ENCODE measurements at regions not wholly inside any gene's neighbourhood (a gene's known extent, or its start where the extent isn't known, plus 50 kb on each side); places are given as distances from the start of the nearest gene placed in this dataset.

DNA sequence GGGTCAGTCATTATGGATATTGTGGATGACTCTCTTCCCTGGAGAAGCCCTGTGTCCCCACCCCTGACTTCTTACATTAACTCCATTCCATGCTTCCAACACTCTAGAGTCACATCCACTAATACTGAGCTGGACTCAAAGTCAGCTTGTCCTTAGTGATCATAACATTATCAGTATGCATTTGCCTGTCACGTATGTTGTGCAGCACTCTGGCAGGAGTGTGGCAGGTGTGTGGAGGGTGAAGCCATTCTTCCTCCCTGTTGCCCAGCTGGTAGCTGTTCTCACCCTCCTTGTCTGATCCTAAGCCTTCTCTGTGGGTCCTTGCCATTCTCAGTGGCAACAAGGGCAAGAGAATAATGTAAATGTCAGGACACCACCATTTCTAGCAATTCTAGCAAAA lies 334.1 kb upstream of the RAB6C start:
- Histone ChIP-seq H3K9me3 (no peaks in the 10 kb centered on the region), H3K4me1 (no peaks in the 10 kb centered on the region), H3K27ac (no peak overlapping the region), H3K4me3 (no peak overlapping the region), H3K36me3 (no peaks in the 10 kb centered on the region), H3K27me3 (no peaks in the 10 kb centered on the region)
- no peak for TF ChIP-seq POLR2A (IDR thresholded peaks at IDR 0.05)
- TF ChIP-seq EP300 (IDR thresholded peaks at IDR 0.05) = no peak
- TF ChIP-seq, protein P1, sequence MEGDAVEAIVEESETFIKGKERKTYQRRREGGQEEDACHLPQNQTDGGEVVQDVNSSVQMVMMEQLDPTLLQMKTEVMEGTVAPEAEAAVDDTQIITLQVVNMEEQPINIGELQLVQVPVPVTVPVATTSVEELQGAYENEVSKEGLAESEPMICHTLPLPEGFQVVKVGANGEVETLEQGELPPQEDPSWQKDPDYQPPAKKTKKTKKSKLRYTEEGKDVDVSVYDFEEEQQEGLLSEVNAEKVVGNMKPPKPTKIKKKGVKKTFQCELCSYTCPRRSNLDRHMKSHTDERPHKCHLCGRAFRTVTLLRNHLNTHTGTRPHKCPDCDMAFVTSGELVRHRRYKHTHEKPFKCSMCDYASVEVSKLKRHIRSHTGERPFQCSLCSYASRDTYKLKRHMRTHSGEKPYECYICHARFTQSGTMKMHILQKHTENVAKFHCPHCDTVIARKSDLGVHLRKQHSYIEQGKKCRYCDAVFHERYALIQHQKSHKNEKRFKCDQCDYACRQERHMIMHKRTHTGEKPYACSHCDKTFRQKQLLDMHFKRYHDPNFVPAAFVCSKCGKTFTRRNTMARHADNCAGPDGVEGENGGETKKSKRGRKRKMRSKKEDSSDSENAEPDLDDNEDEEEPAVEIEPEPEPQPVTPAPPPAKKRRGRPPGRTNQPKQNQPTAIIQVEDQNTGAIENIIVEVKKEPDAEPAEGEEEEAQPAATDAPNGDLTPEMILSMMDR (IDR thresholded peaks at IDR 0.05) = no peak
- DNase-seq (ENCODE audit: low spot score in 2 of 2) = no peak
- 75 to 94% methylated on average over 1 of the region's 1 CpG for WGBS, 2 donors

DNA sequence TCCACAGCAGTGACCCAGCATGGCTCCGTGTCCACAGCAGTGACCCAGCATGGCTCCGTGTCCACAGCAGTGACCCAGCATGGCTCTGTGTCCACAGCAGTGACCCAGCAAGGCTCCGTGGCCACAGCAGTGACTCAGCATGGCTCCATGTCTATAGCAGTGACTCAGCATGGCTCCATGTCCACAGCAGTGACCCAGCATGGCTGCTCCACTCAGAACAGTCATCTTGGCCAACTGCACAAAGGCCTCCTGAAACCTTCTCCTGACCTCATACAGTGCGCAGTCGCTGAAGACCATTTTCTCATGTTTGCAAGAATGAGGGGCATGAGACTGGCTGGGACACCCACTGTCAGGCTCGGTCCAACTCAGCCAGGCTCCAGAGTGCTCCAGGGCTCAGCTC lies 333.4 kb upstream of the RAB6C start:
- TF ChIP-seq POLR2A (IDR thresholded peaks at IDR 0.05) (no peak), EP300 (IDR thresholded peaks at IDR 0.05) (no peak)
- TF ChIP-seq, protein P1 (IDR thresholded peaks at IDR 0.05) = no peak
- no peak overlapping the region for H3K4me3 ChIP-seq
- DNase-seq (ENCODE audit: low spot score in 2 of 2) = no peak
- H3K27ac ChIP-seq = no peak overlapping the region
- WGBS, 2 donors = 86 to 95% methylated on average over 3 to 5 of the region's 6 CpGs
- no peaks in the 10 kb centered on the region for H3K9me3 ChIP-seq
- H3K27me3 ChIP-seq = no peaks in the 10 kb centered on the region
- H3K36me3 ChIP-seq = no peaks in the 10 kb centered on the region
- no peaks in the 10 kb centered on the region for H3K4me1 ChIP-seq

DNA sequence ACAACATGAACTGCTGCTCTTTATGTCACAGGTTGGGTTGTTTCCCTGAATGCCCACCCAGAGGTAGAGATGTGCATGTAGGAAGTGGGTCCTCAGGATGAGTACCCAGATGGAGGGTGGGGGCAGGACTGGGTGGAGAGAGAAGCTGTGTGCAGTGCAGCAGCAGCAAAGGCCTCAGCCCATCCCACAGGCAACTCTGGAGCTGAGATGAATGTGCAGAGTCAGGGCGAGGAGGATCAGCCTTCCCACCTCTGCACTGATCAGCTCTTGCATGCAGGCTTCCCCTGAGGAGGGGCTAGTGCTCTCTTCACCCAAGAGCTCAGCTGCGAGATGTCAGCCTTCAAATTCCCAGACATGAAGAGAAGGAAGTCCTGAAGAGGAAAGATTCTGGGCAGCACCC lies 326.2 kb upstream of the RAB6C start:
- TF ChIP-seq, protein P1 (IDR thresholded peaks at IDR 0.05) = no peak
- TF ChIP-seq EP300 (IDR thresholded peaks at IDR 0.05) (no peak), POLR2A (IDR thresholded peaks at IDR 0.05) (no peak)
- no peak overlapping the region for H3K4me3 ChIP-seq

DNA sequence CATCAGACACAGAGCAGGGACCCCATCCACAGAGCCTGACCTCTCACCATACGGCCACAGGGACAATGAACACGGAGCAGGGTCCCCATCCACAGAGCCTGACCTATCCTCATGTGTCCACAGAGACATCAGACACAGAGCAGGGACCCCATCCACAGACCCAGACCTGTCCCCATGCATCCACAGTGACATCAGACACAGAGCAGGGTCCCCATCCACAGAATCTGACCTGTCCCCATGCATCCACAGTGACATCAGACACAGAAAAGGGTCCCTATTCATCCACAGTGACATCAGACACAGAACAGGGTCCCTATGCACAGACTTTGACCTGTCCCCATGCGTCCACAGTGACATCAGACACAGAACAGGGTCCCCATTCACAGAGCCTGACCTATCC lies 325.1 kb upstream of the RAB6C start:
- H3K4me3 ChIP-seq = no peak overlapping the region
- H3K4me1 ChIP-seq = no peaks in the 10 kb centered on the region
- no peak overlapping the region for H3K27ac ChIP-seq
- H3K36me3 ChIP-seq = no peaks in the 10 kb centered on the region
- WGBS, 2 donors = 44 to 58% methylated on average over 3 of the region's 3 CpGs
- TF ChIP-seq, protein P1 (IDR thresholded peaks at IDR 0.05) = no peak
- TF ChIP-seq POLR2A (IDR thresholded peaks at IDR 0.05) (no peak), EP300 (IDR thresholded peaks at IDR 0.05) (no peak)
- H3K27me3 ChIP-seq = no peaks in the 10 kb centered on the region
- peaks cover 0 to 7% (median 0%) of the 10 kb centered on the region in 4 donors for H3K9me3 ChIP-seq
- DNase-seq (ENCODE audit: low spot score in 2 of 2) = no peak

More for the DNA sequence above, 326.2 kb upstream of the RAB6C start:
- no peaks in the 10 kb centered on the region for H3K36me3 ChIP-seq
- peaks cover 0 to 1% (median 0%) of the 10 kb centered on the region in 4 donors for H3K9me3 ChIP-seq
- no peak overlapping the region for H3K27ac ChIP-seq
- H3K27me3 ChIP-seq = no peaks in the 10 kb centered on the region
- no peaks in the 10 kb centered on the region for H3K4me1 ChIP-seq
- 49 to 69% methylated on average over 2 of the region's 2 CpGs for WGBS, 2 donors
- no peak for DNase-seq (ENCODE audit: low spot score in 2 of 2)

DNA sequence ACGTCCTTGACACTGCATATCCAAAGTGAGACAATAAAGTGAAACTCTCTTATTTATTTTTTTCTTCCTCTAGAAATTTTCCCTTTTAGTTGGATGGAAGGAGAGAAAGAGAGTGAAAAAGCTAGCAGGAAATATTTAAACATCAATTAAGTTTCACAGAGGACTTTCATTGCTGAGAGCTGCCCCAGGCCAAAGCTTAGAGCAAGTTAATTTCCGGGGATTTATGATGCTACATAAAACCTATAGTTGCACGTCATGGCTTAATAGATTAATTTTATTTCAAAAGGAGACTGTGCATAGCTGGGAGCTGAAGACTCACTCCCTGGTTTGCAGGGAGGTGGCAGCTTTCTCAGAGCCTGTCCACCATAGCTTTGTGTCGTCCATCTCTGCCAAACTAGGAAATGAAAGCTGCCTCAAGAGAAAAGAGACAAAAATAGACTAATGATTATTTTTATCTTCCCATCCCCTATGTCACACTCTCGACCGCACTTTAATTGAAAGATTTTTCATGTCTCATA lies 323.3 kb upstream of the RAB6C start:
- Histone ChIP-seq H3K36me3 (no peaks in the 10 kb centered on the region), H3K4me3 (no peak overlapping the region), H3K27ac (no peak overlapping the region), H3K9me3 (peaks cover 0 to 7% (median 0%) of the 10 kb centered on the region in 4 donors), H3K4me1 (no peaks in the 10 kb centered on the region), H3K27me3 (no peaks in the 10 kb centered on the region)
- TF ChIP-seq POLR2A (IDR thresholded peaks at IDR 0.05) (no peak), EP300 (IDR thresholded peaks at IDR 0.05) (no peak)
- TF ChIP-seq, protein P1 (IDR thresholded peaks at IDR 0.05) = no peak
- DNase-seq (ENCODE audit: low spot score in 2 of 2) = no peak
- 38 to 42% methylated on average over 6 of the region's 6 CpGs for WGBS, 2 donors
